Mesendoderm (in vitro differentiated cells): ENCODE measurements at regions not wholly inside any gene's neighbourhood (a gene's known extent, or its start where the extent isn't known, plus 50 kb on each side); places are given as distances from the start of the nearest gene placed in this dataset.

Experiments
- DNase-seq: peaks from one replicate; pipeline ENCODE4 v3.0.0; 2013
- H2AK5ac ChIP-seq: 2 replicates; pipeline ENCODE4 v1.6.1; 2013; ENCODE audit warnings: low read length, inconsistent platforms
- H2BK120ac ChIP-seq: 2 replicates; pipeline ENCODE4 v1.6.1; 2013; ENCODE audit warnings: low read depth, mild to moderate bottlenecking, low read length, moderate library complexity, mixed read lengths
- H2BK15ac ChIP-seq: replicated peaks from 2 replicates; pipeline ENCODE4 v1.6.1; 2013; ENCODE audit warnings: low read depth, mild to moderate bottlenecking, moderate library complexity
- H2BK5ac ChIP-seq: 2 replicates; pipeline ENCODE4 v1.6.1; 2013; ENCODE audit warnings: low read length, inconsistent platforms
- H3K18ac ChIP-seq: 2 replicates; pipeline ENCODE4 v1.6.1; 2013; ENCODE audit warnings: mild to moderate bottlenecking, low read length, mixed read lengths
- H3K23ac ChIP-seq: one replicate; pipeline ENCODE4 v1.6.1; 2013; ENCODE audit warnings: low read length
- H3K27ac ChIP-seq: 2 replicates; pipeline ENCODE4 v1.5.1; 2013; ENCODE audit warnings: low read depth, mild to moderate bottlenecking, inconsistent platforms, low read length, moderate library complexity
- H3K27me3 ChIP-seq: 2 replicates; pipeline ENCODE4 v1.6.1; 2013; ENCODE audit warnings: low read length, control low read depth, mild to moderate bottlenecking, inconsistent platforms; ENCODE audit not compliant: insufficient read depth, poor library complexity
- H3K36me3 ChIP-seq: 2 replicates; pipeline ENCODE4 v1.6.1; 2013; ENCODE audit warnings: low read length, inconsistent platforms; ENCODE audit not compliant: control insufficient read depth, insufficient read depth
- H3K4ac ChIP-seq: one replicate; pipeline ENCODE4 v1.6.1; 2013; ENCODE audit warnings: low read depth, mild to moderate bottlenecking, low read length, moderate library complexity
- H3K4me1 ChIP-seq: 2 replicates; pipeline ENCODE4 v1.6.1; 2013; ENCODE audit warnings: low read depth, low read length, inconsistent platforms; ENCODE audit not compliant: control insufficient read depth
- H3K4me2 ChIP-seq: 2 replicates; pipeline ENCODE4 v1.6.1; 2013; ENCODE audit warnings: low read length
- H3K4me3 ChIP-seq: 2 replicates; pipeline ENCODE4 v1.5.1; 2013; ENCODE audit warnings: mild to moderate bottlenecking, low read length
- H3K56ac ChIP-seq: one replicate; pipeline ENCODE4 v1.6.1; 2013; ENCODE audit warnings: low read length
- H3K79me1 ChIP-seq: 2 replicates; pipeline ENCODE4 v1.6.1; 2013; ENCODE audit warnings: low read length, inconsistent platforms
- H3K79me2 ChIP-seq: 2 replicates; pipeline ENCODE4 v1.6.1; 2013; ENCODE audit warnings: mild to moderate bottlenecking, low read length; ENCODE audit not compliant: control insufficient read depth, insufficient read depth
- H3K9ac ChIP-seq: 2 replicates; pipeline ENCODE4 v1.6.1; 2013; ENCODE audit warnings: low read length, inconsistent platforms
- H4K5ac ChIP-seq: one replicate; pipeline ENCODE4 v1.6.1; 2013; ENCODE audit warnings: low read length
- H4K8ac ChIP-seq: one replicate; pipeline ENCODE4 v1.6.1; 2013; ENCODE audit warnings: low read depth, mild to moderate bottlenecking, control low read depth, low read length, moderate library complexity
- WGBS: extraction: QIAGEN DNeasy Blood & Tissue Kit; methylation state at CpG from one replicate; pipeline ENCODE4 v1.1.7; 2013; ENCODE audit warnings: low lambda C conversion rate, missing lambda C conversion rate; ENCODE audit not compliant: insufficient coverage; ENCODE audit errors: extremely low coverage; 5-methylcytosine and 5-hydroxymethylcytosine counted together

- Histone ChIP-seq H3K4me3 (no peak overlapping the region), H3K36me3 (no peaks in the 10 kb centered on the region), H2AK5ac (no peak overlapping the region), H3K27me3 (no peaks in the 10 kb centered on the region), H3K18ac (no peak overlapping the region), H2BK120ac (no peak overlapping the region), H3K27ac (no peak overlapping the region), H4K8ac (no peak overlapping the region), H3K23ac (no peak overlapping the region), H2BK15ac (no peak overlapping the region), H2BK5ac (no peak overlapping the region), H3K9ac (no peak overlapping the region), H3K4me2 (no peak overlapping the region), H3K79me1 (peaks cover 6% of the 10 kb centered on the region), H3K56ac (no peak overlapping the region), H3K4me1 (peaks cover 8% of the 10 kb centered on the region), H4K5ac (no peak overlapping the region), H3K4ac (no peak overlapping the region), H3K79me2 (peaks cover 2% of the 10 kb centered on the region)
- WGBS = no CpG with 5 or more reads among the region's 12 CpGs
- no peak for DNase-seq
Measured at GRCh38 chr2:120890566-120891360, 155.1 kb downstream of the GLI2 start.

DNA sequence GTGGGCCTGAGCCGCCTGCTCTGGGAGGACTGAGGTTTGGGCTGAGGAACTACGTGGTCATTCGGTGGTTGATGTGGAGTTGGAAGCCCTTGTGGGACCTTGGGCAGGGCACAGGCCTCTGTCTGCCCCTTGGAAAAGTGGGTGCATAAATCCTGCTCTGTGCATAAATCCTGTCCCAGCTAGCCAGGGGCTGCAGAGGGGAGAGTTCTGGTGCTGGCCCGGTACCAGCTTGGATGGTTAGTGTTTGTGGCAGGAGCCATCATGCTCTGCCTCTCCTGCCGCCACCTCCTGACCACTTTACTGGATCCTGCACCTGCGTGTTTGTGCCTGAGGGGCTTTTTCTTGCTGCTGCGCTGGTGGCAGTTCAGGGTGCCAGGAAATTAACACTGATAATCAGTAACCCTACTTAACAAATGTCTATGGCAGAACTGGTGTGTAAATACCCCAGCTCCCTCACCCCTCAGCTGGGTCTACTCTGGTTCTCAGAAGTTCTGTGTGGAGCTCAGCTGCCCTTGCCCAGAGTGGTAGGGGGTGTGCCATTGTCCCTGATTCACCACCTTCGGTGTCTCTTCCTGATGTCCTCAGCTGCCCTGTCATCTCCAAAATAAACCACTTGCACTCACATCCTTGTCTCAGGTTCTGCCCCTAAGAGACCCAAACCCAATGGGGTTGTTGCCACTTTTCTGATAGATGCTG, 156.8 kb downstream of the GLI2 start:
- Histone ChIP-seq H3K4me2 (no peak overlapping the region), H3K4ac (no peak overlapping the region), H4K5ac (no peak overlapping the region), H3K9ac (no peak overlapping the region), H2BK5ac (no peak overlapping the region), H3K4me3 (no peak overlapping the region), H3K36me3 (no peaks in the 10 kb centered on the region), H3K56ac (no peak overlapping the region), H2BK15ac (no peak overlapping the region), H3K27me3 (no peaks in the 10 kb centered on the region), H3K23ac (no peak overlapping the region), H3K4me1 (peaks cover 8% of the 10 kb centered on the region), H3K18ac (no peak overlapping the region), H3K79me2 (peaks cover 2% of the 10 kb centered on the region), H3K27ac (no peak overlapping the region), H4K8ac (no peak overlapping the region), H2AK5ac (no peak overlapping the region), H2BK120ac (no peak overlapping the region), H3K79me1 (peaks cover 6% of the 10 kb centered on the region)
- no CpG with 5 or more reads among the region's 8 CpGs for WGBS
- no peak for DNase-seq

- H2AK5ac ChIP-seq = no peak overlapping the region
- no peak overlapping the region for H3K27ac ChIP-seq
- no peak overlapping the region for H3K56ac ChIP-seq
- no peak overlapping the region for H3K4me3 ChIP-seq
- no peak overlapping the region for H3K4me2 ChIP-seq
- WGBS = no CpG with 5 or more reads among the region's 11 CpGs
- no peak for DNase-seq
- H3K4ac ChIP-seq = no peak overlapping the region
- H3K23ac ChIP-seq = no peak overlapping the region
- no peak overlapping the region for H2BK15ac ChIP-seq
- no peak overlapping the region for H4K8ac ChIP-seq
- no peak overlapping the region for H2BK5ac ChIP-seq
- H3K27me3 ChIP-seq = no peaks in the 10 kb centered on the region
- H4K5ac ChIP-seq = no peak overlapping the region
- peaks cover 8% of the 10 kb centered on the region for H3K4me1 ChIP-seq
- H3K36me3 ChIP-seq = no peaks in the 10 kb centered on the region
- no peak overlapping the region for H3K9ac ChIP-seq
- peaks cover 6% of the 10 kb centered on the region for H3K79me1 ChIP-seq
- H2BK120ac ChIP-seq = peak overlapping the region; percentile 31
- peak overlapping the region; percentile 45 for H3K18ac ChIP-seq
- peaks cover 2% of the 10 kb centered on the region for H3K79me2 ChIP-seq
Measured at GRCh38 chr2:120892967-120893667, 157.4 kb downstream of the GLI2 start.

- H3K23ac ChIP-seq = no peak overlapping the region
- no peaks in the 10 kb centered on the region for H3K36me3 ChIP-seq
- H4K8ac ChIP-seq = no peak overlapping the region
- peak overlapping the region; percentile 51 for H3K9ac ChIP-seq
- H2AK5ac ChIP-seq = no peak overlapping the region
- H3K56ac ChIP-seq = peak overlapping the region; percentile 84
- no peak overlapping the region for H2BK120ac ChIP-seq
- H3K79me1 ChIP-seq = peaks cover 6% of the 10 kb centered on the region
- no peak overlapping the region for H2BK15ac ChIP-seq
- no peak overlapping the region for H4K5ac ChIP-seq
- H3K4me3 ChIP-seq = no peak overlapping the region
- peak; percentile 67 for DNase-seq
- no peak overlapping the region for H3K4ac ChIP-seq
- no peak overlapping the region for H3K4me2 ChIP-seq
- no peaks in the 10 kb centered on the region for H3K27me3 ChIP-seq
- WGBS = no CpG with 5 or more reads among the region's 18 CpGs
- H2BK5ac ChIP-seq = no peak overlapping the region
- H3K27ac ChIP-seq = peak overlapping the region; percentile 77
- H3K4me1 ChIP-seq = peaks cover 8% of the 10 kb centered on the region
- H3K18ac ChIP-seq = peak overlapping the region; percentile 51
- H3K79me2 ChIP-seq = peaks cover 2% of the 10 kb centered on the region
Measured at GRCh38 chr2:120893811-120894584, 158.3 kb downstream of the GLI2 start.

DNA sequence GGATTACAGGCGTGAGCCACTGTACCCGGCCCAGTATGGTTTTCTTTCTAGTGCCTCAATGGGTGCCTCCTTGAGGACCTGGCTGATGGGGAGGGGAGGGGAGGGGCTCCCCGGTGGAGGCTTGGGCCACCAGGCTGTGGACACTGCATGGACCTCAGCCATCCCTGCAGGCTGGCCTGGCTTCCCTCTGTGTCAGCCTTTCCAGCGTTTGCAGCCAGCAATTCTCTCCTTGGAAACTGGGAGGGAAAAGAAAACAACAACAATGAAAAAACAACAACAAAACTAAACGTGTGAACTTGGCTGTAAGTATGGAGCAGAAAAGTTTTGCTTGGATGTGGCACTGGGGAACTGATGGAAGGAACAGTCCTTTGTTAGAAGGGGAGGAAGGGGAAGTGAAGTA, 159.3 kb downstream of the GLI2 start:
- Histone ChIP-seq H2BK5ac (no peak overlapping the region), H3K4me1 (peaks cover 8% of the 10 kb centered on the region), H4K5ac (no peak overlapping the region), H3K4me2 (no peak overlapping the region), H3K23ac (no peak overlapping the region), H4K8ac (no peak overlapping the region), H3K79me2 (no peaks in the 10 kb centered on the region), H2BK15ac (no peak overlapping the region), H3K4ac (no peak overlapping the region), H3K79me1 (peaks cover 6% of the 10 kb centered on the region), H3K9ac (no peak overlapping the region), H3K4me3 (no peak overlapping the region), H2AK5ac (no peak overlapping the region), H3K18ac (no peak overlapping the region), H3K56ac (no peak overlapping the region), H3K36me3 (no peaks in the 10 kb centered on the region), H3K27ac (no peak overlapping the region), H2BK120ac (no peak overlapping the region), H3K27me3 (no peaks in the 10 kb centered on the region)
- no peak for DNase-seq
- no CpG with 5 or more reads among the region's 5 CpGs for WGBS
